ENCODE measurements at regions not wholly inside any gene's neighbourhood (a gene's known extent, or its start where the extent isn't known, plus 50 kb on each side); places are given as distances from the start of the nearest gene placed in this dataset.
"Not testable (repeated sequence)": the region's sequence is repeated elsewhere in the genome, so short reads cannot be mapped to it uniquely, and the experiment has no call there.

DNA sequence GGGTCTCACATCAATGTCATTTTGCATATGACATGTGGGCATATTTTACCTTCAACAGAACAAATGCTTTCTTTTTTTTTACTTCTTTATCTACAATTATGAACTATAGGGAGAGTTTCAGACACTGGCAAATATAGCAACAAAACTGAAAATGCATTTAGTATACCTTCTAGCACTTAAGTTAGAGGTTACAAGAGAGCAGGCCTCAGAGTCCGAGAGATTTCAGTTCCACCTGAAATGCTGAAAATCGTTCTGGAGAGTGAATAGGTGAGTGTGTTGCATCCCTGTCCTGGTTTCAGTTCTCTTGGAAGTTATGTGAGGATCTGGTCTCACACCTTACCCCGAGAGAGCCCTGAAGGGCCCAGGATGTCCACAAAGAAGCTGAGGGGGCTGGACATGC lies 337.8 kb upstream of the FRG1 start:
- not testable (repeated sequence) for TF ChIP-seq TCF7L2 (IDR thresholded peaks at IDR 0.05; ENCODE audit: low read depth, low read length)
- TF ChIP-seq, protein P1, sequence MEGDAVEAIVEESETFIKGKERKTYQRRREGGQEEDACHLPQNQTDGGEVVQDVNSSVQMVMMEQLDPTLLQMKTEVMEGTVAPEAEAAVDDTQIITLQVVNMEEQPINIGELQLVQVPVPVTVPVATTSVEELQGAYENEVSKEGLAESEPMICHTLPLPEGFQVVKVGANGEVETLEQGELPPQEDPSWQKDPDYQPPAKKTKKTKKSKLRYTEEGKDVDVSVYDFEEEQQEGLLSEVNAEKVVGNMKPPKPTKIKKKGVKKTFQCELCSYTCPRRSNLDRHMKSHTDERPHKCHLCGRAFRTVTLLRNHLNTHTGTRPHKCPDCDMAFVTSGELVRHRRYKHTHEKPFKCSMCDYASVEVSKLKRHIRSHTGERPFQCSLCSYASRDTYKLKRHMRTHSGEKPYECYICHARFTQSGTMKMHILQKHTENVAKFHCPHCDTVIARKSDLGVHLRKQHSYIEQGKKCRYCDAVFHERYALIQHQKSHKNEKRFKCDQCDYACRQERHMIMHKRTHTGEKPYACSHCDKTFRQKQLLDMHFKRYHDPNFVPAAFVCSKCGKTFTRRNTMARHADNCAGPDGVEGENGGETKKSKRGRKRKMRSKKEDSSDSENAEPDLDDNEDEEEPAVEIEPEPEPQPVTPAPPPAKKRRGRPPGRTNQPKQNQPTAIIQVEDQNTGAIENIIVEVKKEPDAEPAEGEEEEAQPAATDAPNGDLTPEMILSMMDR (IDR thresholded peaks at IDR 0.05), result not testable (repeated sequence)
